Keratinocyte (primary cell): ENCODE measurements at regions not wholly inside any gene's neighbourhood (a gene's known extent, or its start where the extent isn't known, plus 50 kb on each side); places are given as distances from the start of the nearest gene placed in this dataset.

Experiments
- DNase-seq: peaks from one replicate; pipeline ENCODE4 v3.0.0-alpha.2; 2011; ENCODE audit warnings: low read depth, missing footprints, low spot score
- FAIRE-seq: peaks from 2 replicates; lab custom pipeline; 2011; peaks lifted over from hg19 to GRCh38; lab: Jason Lieb, UNC
- H2AFZ ChIP-seq: 2 replicates; pipeline ENCODE4 v1.6.0; 2012; ENCODE audit warnings: low read length, control low read depth, inconsistent platforms; ENCODE audit not compliant: control insufficient read depth
- H3K27ac ChIP-seq: 2 replicates; pipeline ENCODE4 v1.5.1; 2011; ENCODE audit warnings: low read length; ENCODE audit not compliant: control insufficient read depth, insufficient read depth
- H3K27me3 ChIP-seq: 3 replicates; pipeline ENCODE4 v1.6.0; 2011; ENCODE audit warnings: low read length; ENCODE audit not compliant: control insufficient read depth, insufficient read depth; ENCODE audit errors: extremely low read depth
- H3K36me3 ChIP-seq, 2 experiments: 2 replicates in 1 of 2; 3 replicates in 1 of 2; pipeline ENCODE4 v1.5.1; 2011; ENCODE audit warnings: low read length in 2 of 2, mild to moderate bottlenecking in 1 of 2; ENCODE audit not compliant: control insufficient read depth in 2 of 2, insufficient read depth in 2 of 2; ENCODE audit errors: extremely low read depth in 1 of 2
- H3K4me1 ChIP-seq: 3 replicates; pipeline ENCODE4 v1.5.1; 2011; ENCODE audit warnings: low read length; ENCODE audit not compliant: control insufficient read depth, insufficient read depth; ENCODE audit errors: extremely low read depth
- H3K4me2 ChIP-seq: 3 replicates; pipeline ENCODE4 v1.6.0; 2011; ENCODE audit warnings: low read depth, low read length; ENCODE audit not compliant: control insufficient read depth, insufficient read depth; ENCODE audit errors: extremely low read depth
- H3K4me3 ChIP-seq, 3 experiments: fragments of 200-600 bp in 1 of 3; sonication (generic) in 1 of 3; 2 replicates in 2 of 3; 3 replicates in 1 of 3; pipeline ENCODE4 v1.5.1; 2011 to 2016; ENCODE audit warnings: low read length in 3 of 3, mild to moderate bottlenecking in 3 of 3, control low read depth in 2 of 3, inconsistent platforms in 1 of 3, low read depth in 1 of 3, mixed read lengths in 1 of 3, mixed run types in 1 of 3, moderate library complexity in 1 of 3; ENCODE audit not compliant: control insufficient read depth in 2 of 3, insufficient read depth in 2 of 3; ENCODE audit errors: extremely low read depth in 1 of 3
- H3K79me2 ChIP-seq: 2 replicates; pipeline ENCODE4 v1.6.0; 2012; ENCODE audit warnings: low read length; ENCODE audit not compliant: control insufficient read depth, insufficient read depth
- H3K9ac ChIP-seq: 3 replicates; pipeline ENCODE4 v1.6.0; 2011; ENCODE audit warnings: low read length; ENCODE audit not compliant: control insufficient read depth, insufficient read depth; ENCODE audit errors: extremely low read depth
- H3K9me1 ChIP-seq: 3 replicates; pipeline ENCODE4 v1.6.0; 2011; ENCODE audit warnings: low read length; ENCODE audit not compliant: control insufficient read depth, insufficient read depth; ENCODE audit errors: extremely low read depth
- H3K9me3 ChIP-seq: 2 replicates; pipeline ENCODE4 v1.5.1; 2012; ENCODE audit warnings: low read depth, low read length; ENCODE audit not compliant: control insufficient read depth
- H4K20me1 ChIP-seq: 3 replicates; pipeline ENCODE4 v1.6.0; 2011; ENCODE audit warnings: low read length; ENCODE audit not compliant: control insufficient read depth, insufficient read depth; ENCODE audit errors: extremely low read depth
- CTCF ChIP-seq, 3 experiments: IDR thresholded peaks in 1 of 3; conservative IDR thresholded peaks in 1 of 3; optimal IDR thresholded peaks in 1 of 3; 2 replicates in 2 of 3; 3 replicates in 1 of 3; pipeline versions ENCODE3 to v1.5.1; 2011; ENCODE audit warnings: low read length in 3 of 3, mild to moderate bottlenecking in 3 of 3, moderate library complexity in 2 of 3, control low read depth in 1 of 3, inconsistent platforms in 1 of 3; ENCODE audit not compliant: insufficient read depth in 2 of 3; ENCODE audit errors: extremely low read depth in 1 of 3
- EZH2 ChIP-seq: IDR thresholded peaks from one replicate; pipeline ENCODE4 v1.6.1; 2012; ENCODE audit warnings: inconsistent platforms, mild to moderate bottlenecking, low read length, moderate library complexity
- dilution Hi-C: fragments of 300-500 bp; cut with MboI; formaldehyde crosslinking; loops from one replicate; pipeline ENCODE4 v1.7.0; 2020; ENCODE audit warnings: low sequenced_read_pairs; ENCODE audit not compliant: extremely low pct_ligation_motif_present

- DNase-seq: no peak
- Histone ChIP-seq H3K4me3 (no peak overlapping the region), H3K9ac (no peak overlapping the region), H3K4me2 (no peak overlapping the region), H3K27me3 (no peaks in the 10 kb centered on the region), H4K20me1 (no peaks in the 10 kb centered on the region), H2AFZ (no peak overlapping the region), H3K9me3 (no peaks in the 10 kb centered on the region), H3K27ac (no peak overlapping the region), H3K79me2 (no peaks in the 10 kb centered on the region), H3K36me3 (no peaks in the 10 kb centered on the region), H3K9me1 (no peaks in the 10 kb centered on the region), H3K4me1 (no peaks in the 10 kb centered on the region)
- no peak for FAIRE-seq
- dilution Hi-C loops: no loop called here
- TF ChIP-seq CTCF (optimal IDR thresholded peaks at IDR 0.05 in 1 of 3, IDR thresholded peaks at IDR 0.05 in 1 of 3, conservative IDR thresholded peaks at IDR 0.05 in 1 of 3; ENCODE audit: extremely low read depth in 1 of 3, insufficient read depth in 2 of 3, low read length in 3 of 3) (no peak), EZH2 (no peak)
Measured at GRCh38 chr2:58992062-58992706, 751.1 kb upstream of the FANCL start.

- dilution Hi-C loops: no loop called here
- Histone ChIP-seq H2AFZ (no peak overlapping the region), H3K4me2 (no peak overlapping the region), H3K9ac (no peak overlapping the region), H3K27ac (no peak overlapping the region), H3K79me2 (no peaks in the 10 kb centered on the region), H3K9me1 (no peaks in the 10 kb centered on the region), H3K4me1 (no peaks in the 10 kb centered on the region), H3K4me3 (no peak overlapping the region), H3K27me3 (no peaks in the 10 kb centered on the region), H3K36me3 (no peaks in the 10 kb centered on the region), H4K20me1 (no peaks in the 10 kb centered on the region), H3K9me3 (no peaks in the 10 kb centered on the region)
- DNase-seq: no peak
- FAIRE-seq: no peak
- TF ChIP-seq EZH2 (no peak), CTCF (optimal IDR thresholded peaks at IDR 0.05 in 1 of 3, IDR thresholded peaks at IDR 0.05 in 1 of 3, conservative IDR thresholded peaks at IDR 0.05 in 1 of 3; ENCODE audit: extremely low read depth in 1 of 3, insufficient read depth in 2 of 3, low read length in 3 of 3) (no peak)
Measured at GRCh38 chr2:58991357-58991756, 750.2 kb upstream of the FANCL start.
